Fibroblast of villous mesenchyme (primary cell): ENCODE measurements at regions not wholly inside any gene's neighbourhood (a gene's known extent, or its start where the extent isn't known, plus 50 kb on each side); places are given as distances from the start of the nearest gene placed in this dataset.

ENCODE experiments used
- DNase-seq: peaks from one replicate; pipeline ENCODE4 v3.0.0-alpha.2; 2010; ENCODE audit warnings: low read depth
- H3K4me3 ChIP-seq: 2 replicates; pipeline ENCODE4 v1.5.1; 2011; ENCODE audit warnings: low read depth, mild to moderate bottlenecking, low read length
- TF ChIP-seq, protein P1 (sequence below): IDR thresholded peaks from 2 replicates; pipeline ENCODE4 v1.5.1; 2012; ENCODE audit warnings: low read depth, mild to moderate bottlenecking, low read length; ENCODE audit not compliant: insufficient read depth

DNA sequence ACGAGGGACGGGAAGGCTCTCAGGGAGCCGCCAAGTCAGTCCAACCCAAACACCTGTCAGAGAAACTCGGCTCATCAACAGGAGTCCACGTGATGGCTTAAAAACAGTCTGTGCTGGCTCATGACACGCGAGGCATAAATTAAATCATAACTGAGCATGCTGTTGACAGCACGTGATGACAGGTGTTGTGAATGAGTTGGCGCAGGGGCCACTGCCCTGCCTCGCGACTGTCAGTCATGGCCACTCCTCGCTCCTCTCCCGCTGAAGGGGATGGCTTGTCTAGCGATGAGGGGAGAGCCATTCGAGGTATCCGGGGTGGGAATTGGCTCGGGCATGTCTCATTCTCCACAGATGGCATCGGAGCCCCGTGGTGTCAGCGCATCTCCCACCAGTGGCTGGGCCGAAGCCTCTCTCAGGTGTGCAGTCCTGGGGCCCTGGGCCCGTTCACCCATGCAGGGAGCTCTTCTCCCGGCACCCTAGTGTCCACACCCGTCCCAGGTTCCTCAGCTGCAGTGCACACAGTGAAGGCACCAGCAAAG lies 313.3 kb downstream of the BMP7 start:
- TF ChIP-seq, protein P1, sequence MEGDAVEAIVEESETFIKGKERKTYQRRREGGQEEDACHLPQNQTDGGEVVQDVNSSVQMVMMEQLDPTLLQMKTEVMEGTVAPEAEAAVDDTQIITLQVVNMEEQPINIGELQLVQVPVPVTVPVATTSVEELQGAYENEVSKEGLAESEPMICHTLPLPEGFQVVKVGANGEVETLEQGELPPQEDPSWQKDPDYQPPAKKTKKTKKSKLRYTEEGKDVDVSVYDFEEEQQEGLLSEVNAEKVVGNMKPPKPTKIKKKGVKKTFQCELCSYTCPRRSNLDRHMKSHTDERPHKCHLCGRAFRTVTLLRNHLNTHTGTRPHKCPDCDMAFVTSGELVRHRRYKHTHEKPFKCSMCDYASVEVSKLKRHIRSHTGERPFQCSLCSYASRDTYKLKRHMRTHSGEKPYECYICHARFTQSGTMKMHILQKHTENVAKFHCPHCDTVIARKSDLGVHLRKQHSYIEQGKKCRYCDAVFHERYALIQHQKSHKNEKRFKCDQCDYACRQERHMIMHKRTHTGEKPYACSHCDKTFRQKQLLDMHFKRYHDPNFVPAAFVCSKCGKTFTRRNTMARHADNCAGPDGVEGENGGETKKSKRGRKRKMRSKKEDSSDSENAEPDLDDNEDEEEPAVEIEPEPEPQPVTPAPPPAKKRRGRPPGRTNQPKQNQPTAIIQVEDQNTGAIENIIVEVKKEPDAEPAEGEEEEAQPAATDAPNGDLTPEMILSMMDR, result no peak
- H3K4me3 ChIP-seq, result no peak overlapping the region
- no peak for DNase-seq

DNA sequence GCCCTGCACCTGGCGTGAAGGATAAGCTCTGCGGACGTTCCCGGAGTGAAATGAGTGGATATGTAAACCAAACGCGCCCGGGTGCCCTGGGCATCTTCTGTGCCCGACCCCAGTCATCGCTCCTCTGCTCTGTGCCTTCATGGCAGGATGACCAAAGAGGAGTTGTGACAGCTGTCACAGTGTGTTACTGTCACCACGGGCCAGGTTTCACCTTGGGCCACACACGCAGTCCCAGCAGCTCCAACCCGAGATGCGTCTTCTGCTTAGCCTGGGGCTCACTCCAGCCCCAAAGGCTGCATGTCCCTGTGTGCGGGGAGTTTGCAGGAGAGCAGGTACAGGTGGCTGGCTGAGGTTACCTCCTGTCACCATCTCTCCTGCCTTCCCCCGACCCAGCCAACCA lies 311.6 kb downstream of the BMP7 start:
- no peak for DNase-seq
- TF ChIP-seq, protein P1, result no peak

DNA sequence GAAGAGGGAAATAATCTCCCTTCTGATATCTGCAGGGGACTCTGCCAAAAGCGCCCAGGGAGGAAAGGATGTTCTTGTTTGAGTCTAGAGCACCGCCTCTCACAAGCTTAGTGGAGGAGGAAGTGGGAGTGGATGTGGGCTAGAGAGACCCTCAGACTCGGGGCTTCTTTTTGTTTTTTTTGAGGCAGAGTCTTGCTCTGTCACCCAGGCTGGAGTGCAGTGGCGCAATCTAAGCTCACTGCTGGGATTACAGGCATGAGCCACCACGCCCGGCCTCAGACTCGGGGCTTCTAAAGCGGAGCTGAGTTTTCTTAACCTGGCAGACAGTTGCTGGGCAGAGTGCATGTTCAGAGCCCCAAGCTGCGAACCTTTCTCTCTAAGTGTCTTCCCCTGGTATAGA lies 310.8 kb downstream of the BMP7 start:
- DNase-seq, result no peak
- H3K4me3 ChIP-seq, result no peak overlapping the region
- TF ChIP-seq, protein P1, result no peak

More for the DNA sequence above, 311.6 kb downstream of the BMP7 start:
- no peak overlapping the region for H3K4me3 ChIP-seq

DNA sequence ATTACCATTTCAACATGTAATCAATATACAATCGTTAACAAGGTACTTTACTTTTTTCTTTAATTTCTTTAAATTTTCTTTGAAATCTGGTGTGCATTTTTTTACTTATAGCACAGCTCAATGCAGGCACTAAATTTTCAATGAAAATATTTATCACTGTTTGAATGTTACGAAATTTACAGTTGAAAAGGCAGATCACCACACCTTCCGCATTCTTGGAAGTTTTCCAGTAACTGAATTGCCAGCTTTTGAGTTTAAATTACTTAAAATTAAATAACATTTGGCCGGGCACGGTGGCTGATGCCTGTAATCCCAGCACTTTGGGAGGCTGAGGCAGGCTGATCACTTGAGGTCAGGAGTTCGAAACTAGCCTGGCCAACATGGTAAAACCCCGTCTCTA lies 309.9 kb downstream of the BMP7 start:
- TF ChIP-seq, protein P1, result no peak
- DNase-seq, result no peak
- no peak overlapping the region for H3K4me3 ChIP-seq

DNA sequence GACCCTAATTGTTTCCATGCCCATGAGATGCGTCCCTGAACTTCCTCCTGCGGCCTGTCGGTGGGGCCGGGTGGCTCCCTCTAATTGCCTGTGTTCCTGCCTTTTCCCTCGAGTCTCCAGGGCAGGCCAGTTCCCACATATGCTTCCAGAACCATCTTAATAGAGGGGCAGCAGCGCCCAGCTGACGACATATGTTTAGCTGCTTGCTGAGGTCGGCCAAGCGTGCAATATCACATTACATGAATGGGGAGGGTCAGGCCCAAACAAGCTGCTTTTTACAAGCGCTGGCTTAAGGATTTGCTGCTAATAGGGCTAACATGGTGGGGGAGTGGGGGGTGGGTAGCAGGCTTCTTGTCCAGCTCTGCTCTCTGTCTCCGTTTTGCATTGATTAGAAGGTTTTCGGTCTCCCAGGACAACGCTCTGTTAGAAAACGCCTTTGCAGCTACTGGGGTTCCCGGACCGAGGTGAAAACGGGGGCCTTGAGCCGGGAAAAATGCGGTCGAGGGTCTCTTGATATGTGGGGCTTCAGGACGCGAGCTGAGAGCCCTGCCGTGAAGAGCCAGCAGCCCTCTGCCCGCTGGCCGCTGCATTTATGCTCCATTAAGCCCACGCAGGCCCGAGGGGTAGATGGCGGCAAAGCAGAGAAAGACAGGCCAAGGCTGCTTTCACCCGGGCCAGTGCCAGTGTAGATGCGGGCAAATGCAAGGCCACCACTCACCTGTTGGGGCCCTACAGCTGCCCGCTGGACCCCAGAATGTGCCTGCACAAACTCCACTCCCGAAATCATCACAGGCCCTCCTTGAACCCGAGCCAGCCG lies 308.5 kb downstream of the BMP7 start:
- H3K4me3 ChIP-seq, result no peak overlapping the region
- TF ChIP-seq, protein P1, result no peak
- peak; percentile 13 for DNase-seq

DNA sequence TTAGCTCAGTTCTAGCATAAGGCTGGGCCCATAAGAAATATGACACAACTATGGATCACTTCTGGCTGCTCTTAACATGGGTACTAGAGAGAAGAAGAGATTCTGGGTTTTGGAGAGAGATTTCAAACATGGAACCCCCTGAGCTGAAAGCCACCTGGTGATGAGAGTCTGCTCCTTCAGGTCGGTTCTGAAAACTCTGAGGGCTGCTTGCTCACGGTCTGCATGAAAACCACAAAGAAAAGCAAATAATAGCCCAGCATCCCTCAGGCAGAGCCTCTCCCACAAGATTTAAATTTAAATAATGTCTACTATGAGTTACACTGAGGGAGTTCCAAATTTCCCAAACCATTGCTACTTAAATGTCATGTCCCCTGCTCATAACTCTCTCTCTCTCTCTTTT lies 301.5 kb downstream of the BMP7 start:
- TF ChIP-seq, protein P1, result no peak
- H3K4me3 ChIP-seq, result no peak overlapping the region
- no peak for DNase-seq
